Common myeloid progenitor, CD34-positive (primary cell): ENCODE measurements at regions not wholly inside any gene's neighbourhood (a gene's known extent, or its start where the extent isn't known, plus 50 kb on each side); places are given as distances from the start of the nearest gene placed in this dataset.
"Not testable (repeated sequence)": the region's sequence is repeated elsewhere in the genome, so short reads cannot be mapped to it uniquely, and the experiment has no call there.

Source experiments
- CTCF ChIA-PET: fragments of 350-600 bp; sonication (Branson Sonifier 250); formaldehyde crosslinking; loops from one replicate; lab custom pipeline; 2021; ENCODE audit warnings: antibody characterized with exemption; lab: Charles Lee
- POLR2A ChIA-PET: fragments of 350-600 bp; sonication (Branson Sonifier 250); formaldehyde crosslinking; loops from one replicate; lab custom pipeline; 2021; ENCODE audit warnings: antibody characterized with exemption; lab: Charles Lee
- DNase-seq, 3 donors: peaks; one replicate each; pipeline versions ENCODE4 v3.0.0 to v3.0.0-alpha.2; 2013
- H3K27ac ChIP-seq, 2 experiments: 1 replicate in 1 of 2; 2 replicates in 1 of 2; pipeline ENCODE4 v1.7.0; 2013; ENCODE audit warnings: inconsistent platforms in 2 of 2, low read length in 2 of 2, mild to moderate bottlenecking in 2 of 2, low read depth in 1 of 2, moderate library complexity in 1 of 2; ENCODE audit not compliant: severe bottlenecking in 2 of 2, insufficient read depth in 1 of 2, poor library complexity in 1 of 2
- H3K27me3 ChIP-seq, 5 experiments: replicated peaks in 2 of 5; 1 replicate in 3 of 5; 2 replicates in 2 of 5; pipeline versions ENCODE4 v1.6.1 to v1.7.0; 2013; ENCODE audit warnings: low read length in 4 of 5, mild to moderate bottlenecking in 2 of 5, moderate library complexity in 2 of 5, inconsistent platforms in 1 of 5; ENCODE audit not compliant: insufficient read depth in 5 of 5, control insufficient read depth in 4 of 5
- H3K36me3 ChIP-seq, 4 experiments: 1 replicate in 2 of 4; 2 replicates in 2 of 4; pipeline versions ENCODE4 v1.6.1 to v1.7.0; 2013; ENCODE audit warnings: low read length in 3 of 4, control low read depth in 1 of 4, mild to moderate bottlenecking in 1 of 4; ENCODE audit not compliant: control insufficient read depth in 4 of 4, insufficient read depth in 4 of 4
- H3K4me1 ChIP-seq, 4 experiments: 1 replicate in 3 of 4; 2 replicates in 1 of 4; pipeline versions ENCODE4 v1.6.1 to v1.7.1; 2013; ENCODE audit warnings: low read length in 3 of 4, mild to moderate bottlenecking in 3 of 4, control low read depth in 1 of 4, inconsistent platforms in 1 of 4, moderate library complexity in 1 of 4; ENCODE audit not compliant: control insufficient read depth in 4 of 4, insufficient read depth in 4 of 4; ENCODE audit errors: control extremely low read depth in 1 of 4
- H3K4me3 ChIP-seq, 7 experiments: 1 replicate in 4 of 7; 2 replicates in 3 of 7; pipeline versions ENCODE4 v1.5.1 to v1.7.0; 2013; ENCODE audit warnings: mild to moderate bottlenecking in 7 of 7, low read length in 6 of 7, moderate library complexity in 6 of 7, inconsistent platforms in 2 of 7, low read depth in 2 of 7, control low read depth in 1 of 7; ENCODE audit not compliant: insufficient read depth in 4 of 7, control insufficient read depth in 1 of 7; ENCODE audit errors: extremely low read depth in 1 of 7
- H3K9me3 ChIP-seq, 5 experiments: 1 replicate in 4 of 5; 2 replicates in 1 of 5; pipeline versions ENCODE4 v1.6.1 to v1.7.1; 2013; ENCODE audit warnings: low read length in 4 of 5, mild to moderate bottlenecking in 2 of 5, inconsistent platforms in 1 of 5, low read depth in 1 of 5, moderate library complexity in 1 of 5; ENCODE audit not compliant: control insufficient read depth in 4 of 5, insufficient read depth in 2 of 5; ENCODE audit errors: control extremely low read depth in 1 of 5
- WGBS: methylation state at CpG from one replicate; pipeline ENCODE4 v1.1.5; 2013; ENCODE audit not compliant: insufficient coverage; 5-methylcytosine and 5-hydroxymethylcytosine counted together

- H3K36me3 ChIP-seq = no peaks in the 10 kb centered on the region
- H3K27me3 ChIP-seq = no peaks in the 10 kb centered on the region
- ChIA-PET CTCF (no interaction called here), POLR2A (no interaction called here)
- peaks cover 0 to 3% (median 2%) of the 10 kb centered on the region in 5 experiments for H3K9me3 ChIP-seq
- no peak for DNase-seq
- H3K4me1 ChIP-seq = no peaks in the 10 kb centered on the region
- no peak overlapping the region for H3K27ac ChIP-seq
- H3K4me3 ChIP-seq = no peak overlapping the region
- 92% methylated on average over 7 of the region's 8 CpGs for WGBS
These were observed 241.7 kb downstream of the SETD4 start for GRCh38 chr21:35818597-35818996.

- H3K4me3 ChIP-seq = no peak overlapping the region
- ChIA-PET CTCF (no interaction called here), POLR2A (interaction anchor here (0.7 kb wide), 1 partner anchor 11 kb away, joined by 3 read pairs; no protein-coding TSS in a partner anchor)
- H3K27me3 ChIP-seq = no peaks in the 10 kb centered on the region
- no peaks in the 10 kb centered on the region for H3K9me3 ChIP-seq
- no peak for DNase-seq
- H3K27ac ChIP-seq = no peak overlapping the region
- WGBS = 96% methylated on average over 3 of the region's 5 CpGs
- no peaks in the 10 kb centered on the region for H3K36me3 ChIP-seq
- H3K4me1 ChIP-seq = no peaks in the 10 kb centered on the region
These were observed 245.3 kb downstream of the SETD4 start for GRCh38 chr21:35814858-35815619.

- CTCF ChIA-PET = no interaction called here
- Histone ChIP-seq H3K4me1 (no peaks in the 10 kb centered on the region), H3K36me3 (no peaks in the 10 kb centered on the region), H3K4me3 (no peak overlapping the region), H3K27ac (no peak overlapping the region), H3K27me3 (no peaks in the 10 kb centered on the region), H3K9me3 (no peaks in the 10 kb centered on the region)
- DNase-seq = no peak
- POLR2A ChIA-PET = no interaction called here
- WGBS = 100% methylated on average over 4 of the region's 9 CpGs
These were observed 247.6 kb downstream of the SETD4 start for GRCh38 chr21:35812679-35813078.

- no peak for DNase-seq
- Histone ChIP-seq H3K4me1 (no peaks in the 10 kb centered on the region), H3K9me3 (no peaks in the 10 kb centered on the region), H3K36me3 (no peaks in the 10 kb centered on the region), H3K27ac (no peak overlapping the region), H3K27me3 (no peaks in the 10 kb centered on the region), H3K4me3 (no peak overlapping the region)
- ChIA-PET POLR2A (no interaction called here), CTCF (no interaction called here)
- 100% methylated on average over 7 of the region's 10 CpGs for WGBS
These were observed 249.0 kb downstream of the SETD4 start for GRCh38 chr21:35811191-35811806.

GRCh38 chr21:35810431-35810970 is 249.8 kb downstream of the SETD4 start:
- ChIA-PET POLR2A (no interaction called here), CTCF (no interaction called here)
- Histone ChIP-seq H3K27ac (no peak overlapping the region), H3K9me3 (no peaks in the 10 kb centered on the region), H3K36me3 (no peaks in the 10 kb centered on the region), H3K4me3 (no peak overlapping the region), H3K27me3 (no peaks in the 10 kb centered on the region), H3K4me1 (no peaks in the 10 kb centered on the region)
- WGBS = 95% methylated on average over 5 of the region's 7 CpGs
- no peak for DNase-seq

GRCh38 chr21:35801391-35801790 is 258.9 kb downstream of the SETD4 start:
- Histone ChIP-seq H3K27ac (no peak overlapping the region), H3K27me3 (no peaks in the 10 kb centered on the region), H3K4me3 (no peak overlapping the region), H3K36me3 (no peaks in the 10 kb centered on the region), H3K9me3 (peaks cover 0 to 5% (median 0%) of the 10 kb centered on the region in 5 experiments), H3K4me1 (no peaks in the 10 kb centered on the region)
- ChIA-PET CTCF (interaction anchor here (0.7 kb wide), 1 partner anchor 9 kb away, joined by 3 read pairs; no protein-coding TSS in a partner anchor), POLR2A (no interaction called here)
- 100% methylated on average over 4 of the region's 4 CpGs for WGBS
- no peak for DNase-seq

- H3K27ac ChIP-seq, H3K36me3 ChIP-seq, CTCF ChIA-PET, H3K4me3 ChIP-seq, POLR2A ChIA-PET, DNase-seq, H3K27me3 ChIP-seq, H3K9me3 ChIP-seq, H3K4me1 ChIP-seq: not testable (repeated sequence)
- 98% methylated on average over 8 of the region's 9 CpGs for WGBS
These were observed 259.4 kb downstream of the SETD4 start for GRCh38 chr21:35800796-35801385.
